Epithelial cell of esophagus (primary cell): ENCODE measurements at regions not wholly inside any gene's neighbourhood (a gene's known extent, or its start where the extent isn't known, plus 50 kb on each side); places are given as distances from the start of the nearest gene placed in this dataset.

Experiments
- DNase-seq: peaks from one replicate; pipeline ENCODE4 v3.0.0; 2010; ENCODE audit warnings: low read depth
- H3K4me3 ChIP-seq: 2 replicates; pipeline ENCODE4 v1.5.1; 2011; ENCODE audit warnings: mild to moderate bottlenecking, low read length, control low read depth
- CTCF ChIP-seq: IDR thresholded peaks from 2 replicates; pipeline ENCODE4 v1.5.1; 2011; ENCODE audit warnings: low read depth, mild to moderate bottlenecking, low read length, control low read depth, inconsistent platforms; ENCODE audit not compliant: insufficient read depth; ENCODE audit errors: missing control alignments

GRCh38 chr6:153594871-153595270 lies 444.2 kb upstream of the OPRM1 start:
- no peak overlapping the region for H3K4me3 ChIP-seq
- DNase-seq, result no peak
- TF ChIP-seq CTCF, result no peak

- no peak overlapping the region for H3K4me3 ChIP-seq
- no peak for DNase-seq
- no peak for TF ChIP-seq CTCF
Observed at GRCh38 chr6:153591159-153591558, 447.9 kb upstream of the OPRM1 start.

GRCh38 chr6:153590411-153590810 lies 448.6 kb upstream of the OPRM1 start:
- TF ChIP-seq CTCF, result no peak
- H3K4me3 ChIP-seq, result no peak overlapping the region
- no peak for DNase-seq

GRCh38 chr6:153588330-153588729 lies 450.7 kb upstream of the OPRM1 start:
- no peak for TF ChIP-seq CTCF
- no peak overlapping the region for H3K4me3 ChIP-seq
- DNase-seq, result no peak

GRCh38 chr6:153583685-153584084 lies 452.6 kb upstream of the RGS17 start:
- DNase-seq, result no peak
- no peak for TF ChIP-seq CTCF
- no peak overlapping the region for H3K4me3 ChIP-seq

- no peak for DNase-seq
- no peak overlapping the region for H3K4me3 ChIP-seq
- TF ChIP-seq CTCF, result no peak
Observed at GRCh38 chr6:153580776-153581175, 449.7 kb upstream of the RGS17 start.

GRCh38 chr6:153575528-153575927 lies 444.4 kb upstream of the RGS17 start:
- no peak for DNase-seq
- no peak for TF ChIP-seq CTCF
- H3K4me3 ChIP-seq, result no peak overlapping the region
